ENCODE measurements at regions not wholly inside any gene's neighbourhood (a gene's known extent, or its start where the extent isn't known, plus 50 kb on each side); places are given as distances from the start of the nearest gene placed in this dataset.

- DNase-seq (ENCODE audit: low read depth, low spot score), result peak; percentile 39
Measured at GRCh38 chr6:170063851-170064602, 226.9 kb downstream of the DLL1 start.

DNA sequence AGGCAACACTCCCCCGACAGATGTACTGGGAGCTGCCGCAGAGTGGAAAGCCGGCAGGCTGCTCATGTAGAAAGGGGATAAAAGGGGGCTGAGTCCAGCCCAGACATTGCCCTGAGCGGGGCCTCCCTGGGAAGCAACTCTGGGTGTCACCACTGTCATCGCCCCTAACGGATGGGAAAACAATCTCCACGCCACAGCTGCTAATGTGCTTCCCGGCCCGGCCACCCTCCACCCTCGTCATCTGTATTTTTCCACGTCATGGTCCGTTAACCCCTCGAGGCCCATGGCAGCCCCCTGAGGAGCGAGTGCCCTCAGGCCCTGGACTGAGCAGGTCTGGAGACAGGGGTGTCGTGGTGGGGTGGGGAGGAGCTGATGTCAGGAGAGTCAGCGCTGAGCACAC, 227.4 kb downstream of the DLL1 start:
- no peak for DNase-seq (ENCODE audit: low read depth, low spot score)

GRCh38 chr6:170062915-170063241, 228.0 kb downstream of the DLL1 start:
- no peak for DNase-seq (ENCODE audit: low read depth, low spot score)

- peak; percentile 23 for DNase-seq (ENCODE audit: low read depth, low spot score)
Measured at GRCh38 chr6:170062209-170062914, 228.5 kb downstream of the DLL1 start.

- no peak for DNase-seq (ENCODE audit: low read depth, low spot score)
Measured at GRCh38 chr6:170058878-170059485, 231.9 kb downstream of the DLL1 start.

- peak; percentile 65 for DNase-seq (ENCODE audit: low read depth, low spot score)
Measured at GRCh38 chr6:170057961-170058877, 232.7 kb downstream of the DLL1 start.

DNA sequence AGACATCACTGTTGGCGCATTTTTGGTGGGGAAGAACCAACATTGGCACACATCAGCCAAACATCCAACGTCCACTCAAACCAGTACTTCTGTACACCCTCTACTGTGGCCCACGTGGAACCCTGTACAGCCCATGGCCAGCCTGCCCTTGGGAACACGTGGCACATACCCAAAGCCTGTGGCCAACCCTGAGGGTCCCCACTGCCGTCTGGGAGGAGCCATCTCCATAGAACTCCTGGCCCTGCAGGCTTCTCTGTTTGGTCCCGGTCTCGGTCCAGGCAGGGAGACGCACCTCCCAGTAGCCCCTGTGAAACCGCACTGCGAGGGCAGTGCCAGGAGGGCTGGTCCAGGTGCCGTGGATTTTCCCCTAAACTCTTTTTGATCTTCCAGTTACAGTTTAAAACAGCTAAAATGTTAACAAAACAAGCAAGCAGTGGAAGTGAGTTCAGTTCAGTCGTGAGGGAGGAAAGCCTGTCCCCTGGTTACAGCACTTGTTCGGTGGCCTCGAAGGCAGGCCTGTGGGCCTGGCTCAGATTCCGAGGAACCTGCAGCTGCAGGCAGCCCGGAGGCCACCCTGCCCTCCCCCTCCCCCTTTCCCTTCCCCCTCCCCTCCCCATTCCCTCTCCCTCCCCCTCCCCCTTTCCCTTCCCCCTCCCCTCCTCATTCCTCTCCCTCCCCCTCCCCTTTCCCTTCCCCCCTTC, 233.7 kb downstream of the DLL1 start:
- no peak for DNase-seq (ENCODE audit: low read depth, low spot score)

GRCh38 chr6:170056278-170056711, 234.6 kb downstream of the DLL1 start:
- DNase-seq (ENCODE audit: low read depth, low spot score), result no peak

DNA sequence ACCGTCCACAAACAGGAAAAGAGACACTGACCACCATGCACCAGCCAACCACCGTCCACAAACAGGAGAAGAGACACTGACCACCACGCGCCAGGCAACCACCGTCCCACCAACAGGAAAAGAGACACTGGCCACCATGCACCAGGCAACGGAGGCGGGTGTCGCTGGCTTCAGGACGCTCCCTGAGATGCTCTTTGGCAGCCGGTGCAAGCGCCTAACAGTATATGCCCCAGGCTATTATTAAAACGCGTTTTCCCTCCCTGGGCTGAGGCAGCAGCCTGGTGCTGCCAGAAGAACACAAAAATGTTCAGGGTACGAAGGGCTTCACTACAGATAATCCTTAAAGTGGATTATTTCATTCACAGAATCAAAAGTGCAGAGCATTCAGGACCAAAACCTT, 235.1 kb downstream of the DLL1 start:
- DNase-seq (ENCODE audit: low read depth, low spot score), result peak; percentile 36

- DNase-seq (ENCODE audit: low read depth, low spot score), result no peak
Measured at GRCh38 chr6:170053966-170054661, 236.8 kb downstream of the DLL1 start.

DNA sequence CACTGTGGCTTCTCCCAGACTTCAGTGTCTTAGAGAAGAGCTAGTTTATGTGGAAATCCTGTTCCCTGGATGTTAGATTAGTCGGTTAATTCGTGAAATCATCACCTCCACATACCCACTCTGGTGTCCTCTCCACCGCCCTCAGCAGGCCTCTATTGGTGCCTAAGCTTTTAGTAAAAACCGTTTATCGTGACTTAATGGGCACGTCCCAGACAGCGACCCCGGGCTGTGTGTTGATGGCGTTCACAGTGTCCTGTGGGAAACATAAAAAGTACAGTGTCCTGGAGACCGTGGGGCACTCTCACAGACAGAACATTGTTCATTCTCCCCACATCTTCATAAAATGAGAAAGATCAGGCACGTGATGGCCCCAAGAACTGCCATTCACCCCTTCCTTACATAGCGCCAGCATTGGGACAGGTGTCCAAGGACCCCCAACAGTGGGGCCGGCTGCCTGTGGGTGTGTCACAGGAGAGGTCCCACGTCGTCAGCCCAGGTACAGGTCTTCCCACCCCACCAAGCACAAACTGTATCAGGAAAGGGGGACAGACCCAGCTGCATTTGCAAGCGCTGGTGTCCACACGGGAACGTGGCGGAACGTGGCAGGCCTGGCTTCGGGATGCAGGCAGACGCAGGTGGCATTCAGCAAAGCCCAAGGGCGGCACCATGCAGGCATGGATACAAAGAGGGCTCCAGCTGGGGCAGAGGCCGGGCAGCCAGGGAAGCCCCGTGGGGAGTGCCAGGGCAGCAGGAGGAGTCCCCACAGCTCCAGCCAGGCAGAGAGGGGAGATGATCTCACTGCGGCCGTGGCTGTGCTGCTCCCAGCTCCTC, 237.7 kb downstream of the DLL1 start:
- DNase-seq (ENCODE audit: low read depth, low spot score), result no peak

DNA sequence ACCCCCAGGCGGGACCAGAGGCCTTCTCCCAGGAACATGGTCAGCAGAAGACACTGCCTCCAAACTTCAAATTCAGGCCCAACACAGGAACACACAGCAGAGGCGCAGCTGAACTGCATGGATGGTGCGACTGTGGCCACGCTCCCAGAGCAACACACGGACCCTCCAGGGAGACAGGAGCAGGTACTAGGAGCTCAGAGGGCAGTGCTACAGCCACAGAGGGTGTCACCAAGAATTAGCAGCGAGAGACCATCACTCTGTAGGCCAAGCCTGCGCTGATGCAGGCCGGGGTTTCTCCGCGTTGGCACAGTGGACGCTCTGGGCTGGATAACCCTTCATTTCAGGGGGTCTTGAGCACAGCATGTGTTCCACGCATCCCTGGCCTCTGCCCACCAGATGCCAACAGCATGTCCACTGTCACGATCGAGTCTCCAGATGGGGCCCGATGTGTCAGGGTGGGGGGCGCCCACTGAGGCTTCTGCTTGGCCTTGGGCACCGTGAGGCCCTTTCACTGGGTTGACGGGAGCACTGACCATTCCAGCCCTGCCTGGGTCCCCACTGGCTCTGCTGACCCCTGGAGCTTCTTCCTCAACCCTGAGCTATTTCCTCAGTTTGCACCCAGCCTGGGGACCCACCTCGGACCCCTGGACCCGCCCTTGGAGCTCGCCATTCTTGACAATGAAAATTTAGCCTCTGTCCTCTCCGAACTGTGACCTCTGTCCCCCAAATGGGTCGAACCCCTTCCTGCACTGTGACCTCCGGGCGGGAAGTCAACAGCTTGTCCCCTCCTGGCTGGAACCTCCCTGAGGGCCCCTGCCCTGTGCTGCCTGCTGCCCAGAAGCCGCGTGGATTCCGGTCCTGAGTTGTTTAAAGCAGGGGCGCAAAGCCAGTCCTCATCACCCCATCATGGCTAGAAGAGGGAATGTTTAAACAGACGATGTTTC, 239.4 kb downstream of the DLL1 start:
- DNase-seq (ENCODE audit: low read depth, low spot score), result no peak

DNA sequence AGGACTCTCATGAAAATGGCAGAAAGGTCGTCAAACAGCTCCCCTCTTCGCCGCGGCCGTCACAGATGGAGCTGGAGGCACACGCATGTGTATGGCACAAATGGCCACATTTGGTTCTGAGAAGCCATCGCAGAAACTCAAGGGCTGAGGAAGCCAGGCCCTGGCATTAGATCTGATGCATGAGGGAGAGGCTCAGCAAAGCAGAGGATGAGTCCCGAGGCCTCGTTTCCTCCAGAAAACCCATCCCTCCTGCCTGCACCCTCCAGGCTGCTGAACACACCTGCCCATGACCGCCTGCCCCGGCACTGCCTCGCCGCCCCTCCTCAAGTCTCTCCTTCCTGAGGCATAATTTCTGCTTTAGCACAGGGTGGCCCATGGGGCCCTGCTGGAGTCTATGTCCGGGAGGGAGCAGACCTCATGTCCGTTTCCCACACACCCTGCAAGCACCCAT, 240.3 kb downstream of the DLL1 start:
- no peak for DNase-seq (ENCODE audit: low read depth, low spot score)

DNA sequence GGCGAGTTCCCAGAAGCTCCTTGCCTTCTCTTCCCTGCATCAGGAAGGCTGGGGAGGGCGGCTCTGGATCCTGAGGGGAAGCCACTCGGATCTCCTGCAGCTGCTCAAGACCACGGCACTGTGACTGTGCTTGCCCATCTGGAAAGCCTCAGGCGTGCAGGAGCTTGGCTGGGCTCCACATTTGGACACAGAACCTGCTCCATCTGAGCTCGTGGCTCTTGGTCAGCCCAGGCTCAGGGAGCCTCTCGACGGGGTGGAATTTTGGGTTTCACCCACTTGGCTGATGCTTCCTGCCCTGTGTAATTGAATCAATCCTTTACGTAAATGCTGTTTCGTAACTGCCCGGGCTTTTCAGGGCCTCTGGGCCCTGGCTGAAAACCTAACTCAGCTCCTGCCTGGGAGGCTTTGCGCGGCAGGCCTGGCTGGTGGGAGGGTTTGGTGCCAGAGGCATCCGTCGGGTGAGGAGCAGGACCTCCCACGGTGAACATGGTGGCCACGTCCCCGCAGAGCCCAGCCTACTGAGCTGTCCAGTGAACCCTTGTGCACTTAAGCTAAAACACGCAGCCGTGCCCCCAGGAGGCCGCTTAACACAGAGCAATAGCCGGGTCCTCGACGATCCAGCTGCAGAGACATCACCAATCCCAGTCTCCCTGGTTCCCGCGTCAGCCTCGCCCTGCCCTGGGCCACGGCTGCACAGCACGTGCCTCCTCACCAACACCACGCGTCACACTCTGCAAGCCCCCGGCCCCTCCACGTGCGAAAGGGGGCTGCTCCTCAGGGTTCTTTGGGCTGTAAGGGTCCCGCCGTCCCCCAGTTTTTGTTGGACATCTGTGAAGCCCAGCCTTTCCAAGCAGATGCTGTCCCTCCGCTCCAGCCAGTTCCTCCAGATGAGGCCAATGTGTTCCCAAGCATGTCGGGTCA, 241.0 kb downstream of the DLL1 start:
- DNase-seq (ENCODE audit: low read depth, low spot score), result no peak

DNA sequence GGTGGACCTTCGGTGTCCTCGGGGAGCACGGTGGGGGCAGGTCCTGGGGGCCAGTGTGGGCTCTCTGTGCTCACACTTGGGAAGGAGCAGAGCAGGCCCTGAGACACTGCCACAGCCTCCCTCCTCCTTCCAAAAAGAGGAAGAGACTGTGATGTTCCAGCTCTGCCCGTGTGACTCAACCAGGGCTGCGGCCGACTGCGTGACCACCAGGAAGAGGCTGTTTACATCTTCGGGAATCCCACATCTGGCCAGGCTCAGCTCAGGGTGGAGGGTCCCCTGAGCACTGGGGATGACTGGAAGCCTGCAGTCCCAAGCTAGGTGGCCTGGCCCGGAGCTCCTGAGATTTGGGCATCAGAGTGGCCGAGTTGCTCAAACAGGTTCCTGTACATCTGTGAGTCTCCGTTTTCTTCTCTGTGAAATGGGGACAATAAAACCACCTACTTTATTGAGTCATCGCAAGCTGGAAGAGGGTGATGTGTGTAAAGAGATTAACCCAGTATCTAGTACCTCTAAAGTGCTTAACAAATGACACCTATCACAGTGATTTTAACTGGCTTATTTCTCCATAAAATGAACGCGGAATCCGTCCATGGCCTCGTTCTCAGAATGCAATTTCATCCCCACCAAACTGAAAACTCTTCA, 242.1 kb downstream of the DLL1 start:
- no peak for DNase-seq (ENCODE audit: low read depth, low spot score)

GRCh38 chr6:170047823-170048222, 243.1 kb downstream of the DLL1 start:
- DNase-seq (ENCODE audit: low read depth, low spot score), result no peak
